ENCODE measurements at regions not wholly inside any gene's neighbourhood (a gene's known extent, or its start where the extent isn't known, plus 50 kb on each side); places are given as distances from the start of the nearest gene placed in this dataset.

DNA sequence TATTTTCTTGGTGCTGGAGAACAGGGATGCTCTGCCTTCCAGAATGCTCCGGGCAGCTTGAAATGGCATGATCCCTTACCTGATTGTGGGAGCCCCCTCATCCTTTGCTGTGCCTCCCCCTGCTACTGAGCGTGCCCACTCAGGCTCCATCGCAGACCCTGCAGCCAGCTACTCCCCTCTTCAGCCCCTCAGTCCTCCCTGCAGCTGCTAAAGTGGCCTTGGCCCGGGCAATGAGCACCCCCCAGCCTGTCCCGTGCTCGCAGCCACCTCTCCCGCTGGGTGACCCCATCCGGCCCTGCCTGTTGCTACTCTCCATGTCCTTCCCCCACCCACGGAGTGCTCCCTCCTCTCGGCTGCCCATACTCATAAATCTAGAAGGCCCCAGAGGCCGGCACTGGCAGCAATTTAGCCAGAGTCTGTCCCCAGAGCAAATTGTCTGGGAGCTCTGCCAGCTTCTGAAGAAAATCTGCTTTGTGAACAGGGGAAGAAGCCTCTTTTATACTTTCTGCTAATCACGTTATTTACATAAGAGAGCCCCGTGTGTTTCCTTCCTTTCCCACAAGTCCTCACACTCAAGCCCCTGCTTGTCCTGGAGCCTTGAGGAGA, 143.7 kb upstream of the FRMD6 start:
- peak; percentile 43 to 86 for DNase-seq (ENCODE audit: low spot score in 2 of 2)
- no peak for TF ChIP-seq POLR2A (IDR thresholded peaks at IDR 0.05)
- TF ChIP-seq, protein P1, sequence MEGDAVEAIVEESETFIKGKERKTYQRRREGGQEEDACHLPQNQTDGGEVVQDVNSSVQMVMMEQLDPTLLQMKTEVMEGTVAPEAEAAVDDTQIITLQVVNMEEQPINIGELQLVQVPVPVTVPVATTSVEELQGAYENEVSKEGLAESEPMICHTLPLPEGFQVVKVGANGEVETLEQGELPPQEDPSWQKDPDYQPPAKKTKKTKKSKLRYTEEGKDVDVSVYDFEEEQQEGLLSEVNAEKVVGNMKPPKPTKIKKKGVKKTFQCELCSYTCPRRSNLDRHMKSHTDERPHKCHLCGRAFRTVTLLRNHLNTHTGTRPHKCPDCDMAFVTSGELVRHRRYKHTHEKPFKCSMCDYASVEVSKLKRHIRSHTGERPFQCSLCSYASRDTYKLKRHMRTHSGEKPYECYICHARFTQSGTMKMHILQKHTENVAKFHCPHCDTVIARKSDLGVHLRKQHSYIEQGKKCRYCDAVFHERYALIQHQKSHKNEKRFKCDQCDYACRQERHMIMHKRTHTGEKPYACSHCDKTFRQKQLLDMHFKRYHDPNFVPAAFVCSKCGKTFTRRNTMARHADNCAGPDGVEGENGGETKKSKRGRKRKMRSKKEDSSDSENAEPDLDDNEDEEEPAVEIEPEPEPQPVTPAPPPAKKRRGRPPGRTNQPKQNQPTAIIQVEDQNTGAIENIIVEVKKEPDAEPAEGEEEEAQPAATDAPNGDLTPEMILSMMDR (IDR thresholded peaks at IDR 0.05) = no peak
- WGBS, 2 donors = 28 to 33% methylated on average over 13 of the region's 13 CpGs
- intact Hi-C loops (cut with DNase I; ENCODE audit: low total_unique reads) = no loop called here
- no peak overlapping the region for H3K4me3 ChIP-seq (ENCODE audit: low read depth, poor library complexity, severe bottlenecking)

GRCh38 chr14:51511265-51511664, 140.4 kb upstream of the FRMD6 start:
- no peak overlapping the region for H3K4me3 ChIP-seq (ENCODE audit: low read depth, poor library complexity, severe bottlenecking)
- no peak for DNase-seq (ENCODE audit: low spot score in 2 of 2)
- TF ChIP-seq, protein P1 (IDR thresholded peaks at IDR 0.05) = no peak
- no peak for TF ChIP-seq POLR2A (IDR thresholded peaks at IDR 0.05)
- intact Hi-C loops (cut with DNase I; ENCODE audit: low total_unique reads) = no loop called here

DNA sequence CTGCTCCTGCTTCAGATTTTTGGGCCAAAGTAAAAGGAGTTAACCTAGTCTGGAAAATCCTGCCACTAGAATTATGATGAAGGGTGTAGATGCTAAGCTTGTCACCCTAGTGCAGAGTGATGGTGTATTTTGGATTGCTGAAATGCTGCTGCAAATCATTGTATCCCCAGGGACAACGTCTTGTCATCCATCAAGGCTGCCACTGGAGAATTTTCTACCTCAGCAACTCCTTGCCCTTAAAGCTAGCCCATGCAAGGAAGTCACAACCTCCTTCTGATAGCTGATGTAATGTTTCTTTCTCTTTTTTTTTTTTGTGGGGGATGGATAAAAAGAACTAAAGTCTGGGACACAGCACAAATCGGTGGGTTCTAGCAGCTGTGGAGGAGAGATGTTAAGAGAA, 139.4 kb upstream of the FRMD6 start:
- TF ChIP-seq, protein P1 (IDR thresholded peaks at IDR 0.05) = no peak
- no peak for TF ChIP-seq POLR2A (IDR thresholded peaks at IDR 0.05)
- no peak for DNase-seq (ENCODE audit: low spot score in 2 of 2)
- intact Hi-C loops (cut with DNase I; ENCODE audit: low total_unique reads) = no loop called here
- WGBS, 2 donors = 54 to 87% methylated on average over 2 of the region's 2 CpGs
- no peak overlapping the region for H3K4me3 ChIP-seq (ENCODE audit: low read depth, poor library complexity, severe bottlenecking)

GRCh38 chr14:51513281-51513680, 138.4 kb upstream of the FRMD6 start:
- H3K4me3 ChIP-seq (ENCODE audit: low read depth, poor library complexity, severe bottlenecking) = no peak overlapping the region
- WGBS, 2 donors = 76 to 89% methylated on average over 3 of the region's 3 CpGs
- TF ChIP-seq, protein P1 (IDR thresholded peaks at IDR 0.05) = no peak
- TF ChIP-seq POLR2A (IDR thresholded peaks at IDR 0.05) = no peak
- intact Hi-C loops (cut with DNase I; ENCODE audit: low total_unique reads) = no loop called here
- no peak for DNase-seq (ENCODE audit: low spot score in 2 of 2)

- DNase-seq (ENCODE audit: low spot score in 2 of 2) = no peak
- TF ChIP-seq, protein P1 (IDR thresholded peaks at IDR 0.05) = no peak
- no peak for TF ChIP-seq POLR2A (IDR thresholded peaks at IDR 0.05)
- 96% methylated on average over 2 of the region's 2 CpGs for whole genome bisulfite sequencing, 2 donors
- no peak overlapping the region for H3K4me3 ChIP-seq (ENCODE audit: low read depth, poor library complexity, severe bottlenecking)
- intact Hi-C loops (cut with DNase I; ENCODE audit: low total_unique reads) = no loop called here
Observed at GRCh38 chr14:51513933-51514332, 137.8 kb upstream of the FRMD6 start.

GRCh38 chr14:51515611-51516010, 136.1 kb upstream of the FRMD6 start:
- DNase-seq (ENCODE audit: low spot score in 2 of 2) = no peak
- intact Hi-C loops (cut with DNase I; ENCODE audit: low total_unique reads) = no loop called here
- H3K4me3 ChIP-seq (ENCODE audit: low read depth, poor library complexity, severe bottlenecking) = no peak overlapping the region
- TF ChIP-seq, protein P1 (IDR thresholded peaks at IDR 0.05) = no peak
- TF ChIP-seq POLR2A (IDR thresholded peaks at IDR 0.05) = no peak
- 83 to 88% methylated on average over 3 of the region's 3 CpGs for WGBS, 2 donors
